Cardiac septum (tissue), 1 donor: ENCODE measurements at regions not wholly inside any gene's neighbourhood (a gene's known extent, or its start where the extent isn't known, plus 50 kb on each side); places are given as distances from the start of the nearest gene placed in this dataset.

Source experiments
- DNase-seq: peaks from one replicate; pipeline ENCODE4 v3.0.0-alpha.2; 2020; ENCODE audit warnings: low spot score
- intact Hi-C: fragments of 100-400 bp; cut with DNase I; formaldehyde crosslinking; loops from one replicate; pipeline ENCODE4 v1.14.0; 2022
- donor health status: DM: no; HTN: no; CAD: no.

DNA sequence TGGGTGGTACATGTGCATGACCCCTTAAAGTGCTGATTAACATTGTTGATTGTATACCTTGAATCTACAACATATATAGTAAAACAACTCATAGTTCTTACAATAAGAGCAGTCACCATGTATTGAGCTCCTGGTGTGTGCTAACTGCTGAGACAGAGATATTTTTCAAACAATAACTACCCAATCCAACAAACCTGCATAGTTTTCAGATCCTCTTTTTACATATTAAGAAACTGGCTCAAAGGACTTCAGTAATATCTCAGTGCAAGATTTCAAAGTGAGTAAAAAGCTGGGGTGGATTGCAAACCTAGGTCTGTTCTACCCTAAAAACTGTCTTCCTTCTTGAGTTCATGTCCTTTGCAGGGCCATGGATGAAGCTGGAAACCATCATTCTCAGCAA, 272.2 kb downstream of the SNX13 start:
- intact Hi-C loops = no loop called here
- no peak for DNase-seq

- intact Hi-C loops = no loop called here
- DNase-seq = no peak
Observed at GRCh38 chr7:17669204-17669603, 271.1 kb downstream of the SNX13 start.

DNA sequence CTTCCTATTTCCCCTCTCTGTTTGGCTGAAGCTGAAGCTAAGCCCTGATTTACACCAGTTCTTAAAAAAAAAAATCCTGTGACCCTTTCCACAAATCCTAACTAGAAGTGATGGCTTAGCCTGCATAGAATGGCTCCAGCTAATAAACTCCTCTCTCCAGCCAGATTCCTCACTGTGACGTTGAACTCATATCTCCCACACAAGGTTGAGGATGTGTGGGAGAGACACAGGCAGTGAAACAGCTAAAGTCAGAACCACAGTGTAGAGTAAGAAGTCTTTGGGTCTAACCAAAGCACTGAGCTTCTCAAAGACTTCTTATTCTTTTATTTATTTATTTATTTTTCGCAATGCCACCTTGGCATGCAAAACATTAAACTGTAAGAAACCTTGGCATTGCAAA, 268.3 kb downstream of the SNX13 start:
- no peak for DNase-seq
- intact Hi-C loops = no loop called here

DNA sequence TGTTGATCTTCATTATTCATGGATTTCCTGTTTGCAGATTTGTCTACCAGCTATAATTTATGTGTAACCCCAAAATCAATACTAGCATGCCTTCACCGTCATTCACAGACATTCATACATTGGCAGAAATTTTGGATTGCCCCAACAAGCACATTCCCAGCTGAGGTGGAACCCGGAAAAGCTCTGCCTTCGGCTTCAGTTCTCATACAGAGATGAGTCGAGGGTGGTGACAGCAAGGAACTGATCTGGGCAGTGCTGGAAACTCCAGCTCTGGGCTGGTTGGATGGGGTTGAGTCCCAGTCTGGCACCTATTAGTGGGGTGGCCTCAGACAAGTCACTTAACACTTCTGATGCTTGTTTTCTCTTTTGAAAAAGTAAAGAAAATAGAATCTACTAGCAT, 267.5 kb downstream of the SNX13 start:
- no peak for DNase-seq
- intact Hi-C loops = no loop called here

DNA sequence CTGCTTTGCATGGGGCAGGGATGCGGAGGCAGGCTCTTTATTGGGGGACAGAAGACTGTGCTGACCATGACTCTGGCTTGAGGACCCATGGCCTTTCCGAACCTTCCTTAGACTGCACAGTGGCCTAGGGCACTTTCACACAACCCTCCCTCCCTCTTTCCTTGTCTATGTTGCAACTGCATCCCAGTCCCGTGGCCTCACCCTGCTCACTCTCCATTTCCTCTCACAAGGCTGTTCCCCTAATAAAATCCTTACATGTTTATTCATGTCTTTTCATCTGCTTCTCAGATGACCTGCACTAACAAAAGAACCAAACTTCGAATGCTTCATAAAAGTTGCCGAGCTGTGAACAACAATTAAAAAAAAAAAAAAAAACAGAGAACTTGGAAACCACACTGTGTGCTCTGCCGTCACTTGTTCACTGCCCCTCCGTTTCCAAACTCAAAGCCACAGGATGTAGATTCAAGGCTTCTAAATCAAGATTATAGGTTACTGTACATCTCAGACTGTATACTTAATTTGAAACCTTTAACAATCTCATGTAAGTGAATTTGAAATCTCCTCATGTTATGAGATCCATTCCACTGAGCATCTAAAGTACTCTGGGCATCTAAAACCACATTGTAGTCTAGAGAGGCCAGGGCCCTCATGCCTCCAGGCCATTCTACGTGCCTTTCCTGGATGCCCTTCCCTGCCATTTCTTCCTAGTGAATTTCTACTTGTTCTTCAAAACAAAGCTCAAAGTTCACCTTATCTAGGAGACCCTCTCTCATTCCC, 265.9 kb downstream of the SNX13 start:
- intact Hi-C loops = no loop called here
- no peak for DNase-seq

- no peak for DNase-seq
- intact Hi-C loops = no loop called here
Observed at GRCh38 chr7:17674943-17675608, 265.2 kb downstream of the SNX13 start.

DNA sequence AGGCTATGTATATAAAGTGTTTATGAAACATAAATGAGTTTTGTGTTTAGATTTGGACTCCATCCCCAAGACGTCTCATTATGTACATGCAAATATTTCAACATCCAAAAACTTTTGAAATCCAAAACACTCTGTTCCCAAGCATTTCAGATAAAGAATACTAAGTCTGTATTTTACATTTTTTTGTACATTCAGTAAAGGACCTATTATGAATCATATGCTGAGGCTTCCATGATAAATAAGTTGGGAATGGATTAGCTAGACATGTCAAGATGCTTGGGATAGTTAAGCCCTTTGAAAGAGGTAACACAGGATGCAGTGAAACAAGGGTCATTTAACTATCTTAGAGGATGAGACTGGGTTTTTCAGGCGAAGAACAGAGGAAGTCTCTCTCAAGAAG, 262.9 kb downstream of the SNX13 start:
- intact Hi-C loops = no loop called here
- no peak for DNase-seq

DNA sequence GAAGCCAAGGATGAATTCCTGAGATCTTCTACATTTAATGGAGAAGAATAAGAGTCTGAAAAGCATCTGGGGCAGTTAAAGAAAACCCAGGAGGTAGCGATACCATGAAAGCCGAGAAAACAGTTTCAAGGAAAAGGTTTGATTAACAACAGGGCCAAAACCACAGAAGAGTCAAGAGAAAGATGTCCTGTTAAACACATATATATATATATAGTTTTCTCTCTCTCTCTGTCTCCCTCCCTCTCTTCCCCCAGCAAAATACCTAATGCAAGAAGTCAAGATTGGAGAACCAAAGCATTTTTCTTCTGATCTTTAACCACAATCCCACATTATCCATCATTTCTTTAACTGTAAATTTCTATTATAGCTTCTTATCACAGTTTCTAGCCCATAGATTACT, 261.4 kb downstream of the SNX13 start:
- no peak for DNase-seq
- intact Hi-C loops = no loop called here

DNA sequence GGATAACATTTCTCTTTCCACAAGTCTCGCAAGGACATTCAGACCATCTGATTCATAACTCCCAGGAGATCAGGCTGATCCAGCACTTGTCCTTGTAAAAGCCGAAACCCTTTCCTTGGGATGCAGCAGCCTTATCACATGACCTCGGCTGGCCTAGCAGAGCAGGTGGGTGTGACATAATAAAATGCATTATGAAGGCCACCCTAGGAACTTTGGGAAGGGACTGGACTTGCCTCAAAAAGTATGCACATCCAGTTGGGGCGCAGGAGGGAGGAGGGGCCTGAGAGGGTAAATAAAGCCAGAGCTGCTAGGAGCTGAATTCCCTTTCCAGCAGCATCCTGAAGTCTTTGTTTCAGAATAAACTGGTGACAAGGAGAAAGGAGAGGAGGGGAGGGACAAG, 260.8 kb downstream of the SNX13 start:
- intact Hi-C loops = no loop called here
- DNase-seq = no peak

GRCh38 chr7:17680026-17680425, 260.3 kb downstream of the SNX13 start:
- intact Hi-C loops = no loop called here
- DNase-seq = no peak

GRCh38 chr7:17680943-17681351, 259.3 kb downstream of the SNX13 start:
- DNase-seq = no peak
- intact Hi-C loops = no loop called here

- no peak for DNase-seq
- intact Hi-C loops = no loop called here
Observed at GRCh38 chr7:17681965-17682364, 258.3 kb downstream of the SNX13 start.

- no peak for DNase-seq
- intact Hi-C loops = no loop called here
Observed at GRCh38 chr7:17682586-17682985, 257.7 kb downstream of the SNX13 start.

DNA sequence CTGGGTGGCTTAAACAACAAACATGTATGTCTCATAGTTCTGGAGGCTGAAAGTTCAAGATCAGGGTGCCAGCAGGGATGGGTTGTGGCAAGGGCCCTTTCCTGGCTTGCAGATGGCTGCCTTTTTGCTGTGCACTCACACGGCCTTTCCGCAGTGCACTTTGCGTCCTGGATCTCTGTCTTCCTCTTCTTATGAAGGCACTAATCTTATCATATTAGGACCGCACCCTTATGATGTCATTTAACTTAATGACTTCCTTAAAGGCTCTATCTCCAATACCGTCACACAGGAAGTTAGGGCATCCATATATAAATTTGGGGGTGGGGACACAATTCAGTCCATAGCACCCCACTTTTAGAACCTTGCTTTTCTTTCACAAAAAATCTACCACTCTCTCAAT, 255.2 kb downstream of the SNX13 start:
- intact Hi-C loops = no loop called here

DNA sequence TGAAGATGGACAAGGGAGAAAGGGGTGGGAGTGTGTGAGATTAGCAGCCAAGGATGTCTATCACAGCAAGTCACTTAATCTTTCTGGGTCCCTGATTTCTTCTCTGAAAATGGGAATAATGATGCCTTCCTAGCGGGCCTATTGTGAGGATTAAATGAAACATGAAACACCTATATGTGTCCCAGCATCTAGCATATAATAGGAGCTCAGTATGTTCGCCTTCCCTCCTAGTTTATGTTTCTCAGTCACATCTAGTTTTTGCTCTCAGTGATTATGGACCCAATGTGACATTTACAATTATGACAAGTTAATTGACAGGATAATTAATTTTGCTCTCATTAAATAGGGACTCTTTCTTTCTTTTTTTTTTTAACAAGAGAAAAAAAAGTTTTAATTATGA, 252.9 kb downstream of the SNX13 start:
- DNase-seq = no peak
- intact Hi-C loops = no loop called here

More for the DNA sequence above, 255.2 kb downstream of the SNX13 start:
- no peak for DNase-seq

DNA sequence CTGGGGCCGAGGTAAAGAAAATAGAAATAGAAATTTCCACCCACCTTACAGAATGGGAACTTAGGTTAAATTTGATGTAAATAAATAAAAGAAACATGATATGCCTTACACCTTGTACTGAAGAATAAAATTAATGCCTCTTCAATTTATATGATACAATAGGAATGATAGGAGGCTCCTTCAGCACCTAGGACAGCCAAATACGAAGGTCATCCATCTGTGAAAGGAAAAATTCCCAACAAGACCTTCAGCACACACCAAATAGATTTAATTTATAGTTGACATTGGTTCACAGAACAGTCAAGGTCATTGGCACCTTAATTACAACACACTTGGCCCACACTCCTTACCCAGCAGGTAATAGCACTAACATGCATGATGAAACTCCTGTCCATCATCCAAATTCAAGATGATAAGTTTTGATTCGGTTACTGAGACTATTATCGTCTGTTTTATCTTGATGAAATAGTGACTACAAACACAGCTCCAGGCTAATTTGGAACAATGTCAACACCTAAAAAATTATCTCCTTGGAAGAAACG, 250.9 kb downstream of the SNX13 start:
- intact Hi-C loops = no loop called here

DNA sequence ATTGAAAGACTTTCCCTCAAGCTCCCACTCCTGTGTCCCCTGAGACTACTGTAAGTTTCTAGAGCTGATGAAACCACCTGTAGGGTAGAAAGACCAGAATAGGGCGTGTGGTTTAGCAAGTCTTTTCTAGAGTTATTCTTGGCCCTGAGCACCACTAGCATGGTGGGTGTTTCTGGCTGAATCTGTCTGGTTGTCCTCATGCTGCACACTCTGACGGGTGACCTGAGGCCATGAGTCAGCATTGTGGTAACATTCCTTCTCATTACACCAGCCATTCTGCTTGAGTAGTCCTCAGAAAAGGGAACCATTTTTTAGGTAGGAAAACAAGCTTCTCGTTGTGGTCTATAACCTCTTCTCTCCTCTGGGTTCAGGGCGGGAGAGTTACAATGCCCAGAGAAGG, 250.3 kb downstream of the SNX13 start:
- DNase-seq = no peak
- intact Hi-C loops = no loop called here

More for the DNA sequence above, 250.9 kb downstream of the SNX13 start:
- DNase-seq = no peak

DNA sequence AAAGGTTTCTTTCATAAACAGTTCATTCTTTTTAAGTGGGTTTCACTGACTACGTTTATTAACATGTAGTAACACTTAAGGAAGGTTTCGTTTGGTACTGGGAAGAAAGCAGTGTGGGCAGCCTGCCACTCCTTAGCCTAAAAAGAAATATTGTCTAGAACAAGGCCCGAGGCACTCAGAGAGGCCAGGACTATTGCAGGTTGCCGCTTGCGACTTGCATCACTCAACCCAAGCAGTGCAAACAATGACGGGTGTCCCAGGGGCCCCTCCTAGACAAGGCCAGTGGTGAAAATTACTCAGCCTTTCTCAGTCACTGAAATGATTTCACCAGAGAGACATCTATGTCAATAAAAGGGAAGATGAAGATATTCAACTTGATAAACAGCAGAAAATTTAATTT, 243.9 kb downstream of the SNX13 start:
- intact Hi-C loops = no loop called here
- no peak for DNase-seq

DNA sequence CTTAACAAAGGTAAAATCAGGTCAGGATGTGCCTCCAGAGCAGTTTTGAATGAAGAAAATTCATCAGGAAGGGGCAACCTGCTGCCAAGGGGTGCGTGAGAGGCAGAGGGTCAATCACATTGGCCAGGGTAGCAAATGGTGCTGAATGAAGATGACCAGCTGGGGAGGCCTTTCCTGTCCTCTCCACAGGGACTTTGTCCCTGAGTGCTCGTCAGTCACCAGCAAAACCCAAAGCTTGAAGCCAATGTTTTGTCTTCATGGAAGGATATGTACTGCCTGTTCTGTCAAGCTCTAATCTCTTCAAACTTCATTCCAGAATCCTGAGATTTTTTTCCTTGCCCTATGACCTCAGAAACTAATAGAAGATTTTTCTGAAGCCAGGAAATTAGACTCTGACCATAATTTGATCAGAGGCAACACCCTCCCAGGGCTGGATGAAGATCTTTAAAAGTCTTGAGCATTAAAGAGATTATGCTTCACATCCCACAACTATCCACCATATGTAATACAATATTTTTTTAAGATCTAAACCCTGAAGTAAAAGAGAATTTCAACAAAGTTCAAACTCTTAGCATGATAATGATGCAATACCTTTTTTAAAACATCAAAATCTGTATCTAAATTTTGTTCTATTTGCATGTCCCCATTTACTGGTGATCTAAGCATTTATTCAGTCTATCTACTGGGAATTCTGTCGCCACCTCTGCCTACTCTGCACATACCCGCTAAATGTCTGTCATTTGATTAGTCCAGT, 243.0 kb downstream of the SNX13 start:
- intact Hi-C loops = no loop called here
- no peak for DNase-seq

- no peak for DNase-seq
- intact Hi-C loops = no loop called here
Observed at GRCh38 chr7:17699696-17700095, 240.6 kb downstream of the SNX13 start.
